ENCODE measurements at regions not wholly inside any gene's neighbourhood (a gene's known extent, or its start where the extent isn't known, plus 50 kb on each side); places are given as distances from the start of the nearest gene placed in this dataset.

DNA sequence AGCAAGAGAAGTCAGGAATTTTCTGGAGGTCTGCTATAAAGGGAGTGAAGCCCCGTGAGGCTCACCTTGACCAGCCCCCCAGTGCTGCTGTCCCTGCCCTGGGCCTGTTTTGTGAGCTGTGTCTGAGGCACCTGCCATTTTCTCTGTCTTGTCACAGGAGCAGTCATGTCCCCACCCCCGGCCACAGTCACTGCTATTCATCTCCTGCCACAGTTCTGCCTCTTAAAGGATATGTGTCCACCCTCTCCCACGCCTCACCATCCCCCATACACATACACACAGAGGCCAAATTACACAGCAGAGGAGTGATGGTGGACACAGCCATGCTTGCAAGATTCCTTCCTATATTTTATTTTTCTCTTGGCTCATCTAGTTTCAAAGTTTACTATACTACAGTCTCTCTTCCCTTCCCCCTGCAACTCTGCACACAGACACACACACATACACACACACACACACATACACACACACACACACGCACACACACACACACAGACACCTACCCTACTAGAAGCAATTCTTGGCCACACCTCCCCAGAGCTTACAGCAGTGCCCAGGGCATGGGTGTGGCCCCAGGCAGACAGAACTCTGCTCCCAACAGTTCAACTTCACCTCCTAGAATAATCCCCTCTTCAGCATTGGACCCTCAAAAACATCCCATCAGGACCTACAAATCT lies 68.7 kb upstream of the TAB2 start:
- TF ChIP-seq, protein P1, sequence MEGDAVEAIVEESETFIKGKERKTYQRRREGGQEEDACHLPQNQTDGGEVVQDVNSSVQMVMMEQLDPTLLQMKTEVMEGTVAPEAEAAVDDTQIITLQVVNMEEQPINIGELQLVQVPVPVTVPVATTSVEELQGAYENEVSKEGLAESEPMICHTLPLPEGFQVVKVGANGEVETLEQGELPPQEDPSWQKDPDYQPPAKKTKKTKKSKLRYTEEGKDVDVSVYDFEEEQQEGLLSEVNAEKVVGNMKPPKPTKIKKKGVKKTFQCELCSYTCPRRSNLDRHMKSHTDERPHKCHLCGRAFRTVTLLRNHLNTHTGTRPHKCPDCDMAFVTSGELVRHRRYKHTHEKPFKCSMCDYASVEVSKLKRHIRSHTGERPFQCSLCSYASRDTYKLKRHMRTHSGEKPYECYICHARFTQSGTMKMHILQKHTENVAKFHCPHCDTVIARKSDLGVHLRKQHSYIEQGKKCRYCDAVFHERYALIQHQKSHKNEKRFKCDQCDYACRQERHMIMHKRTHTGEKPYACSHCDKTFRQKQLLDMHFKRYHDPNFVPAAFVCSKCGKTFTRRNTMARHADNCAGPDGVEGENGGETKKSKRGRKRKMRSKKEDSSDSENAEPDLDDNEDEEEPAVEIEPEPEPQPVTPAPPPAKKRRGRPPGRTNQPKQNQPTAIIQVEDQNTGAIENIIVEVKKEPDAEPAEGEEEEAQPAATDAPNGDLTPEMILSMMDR (IDR thresholded peaks at IDR 0.05; ENCODE audit: poor library complexity), result no peak
- TF ChIP-seq EZH2phosphoT487 (IDR thresholded peaks at IDR 0.05; ENCODE audit: low read depth, severe bottlenecking, unreplicated experiment) (no peak), EZH2 (IDR thresholded peaks at IDR 0.05; ENCODE audit: borderline replicate concordance) (no peak)

Data from hepatocyte (in vitro differentiated cells).